ENCODE measurements at regions not wholly inside any gene's neighbourhood (a gene's known extent, or its start where the extent isn't known, plus 50 kb on each side); places are given as distances from the start of the nearest gene placed in this dataset.
"Not testable (repeated sequence)": the region's sequence is repeated elsewhere in the genome, so short reads cannot be mapped to it uniquely, and the experiment has no call there.

DNA sequence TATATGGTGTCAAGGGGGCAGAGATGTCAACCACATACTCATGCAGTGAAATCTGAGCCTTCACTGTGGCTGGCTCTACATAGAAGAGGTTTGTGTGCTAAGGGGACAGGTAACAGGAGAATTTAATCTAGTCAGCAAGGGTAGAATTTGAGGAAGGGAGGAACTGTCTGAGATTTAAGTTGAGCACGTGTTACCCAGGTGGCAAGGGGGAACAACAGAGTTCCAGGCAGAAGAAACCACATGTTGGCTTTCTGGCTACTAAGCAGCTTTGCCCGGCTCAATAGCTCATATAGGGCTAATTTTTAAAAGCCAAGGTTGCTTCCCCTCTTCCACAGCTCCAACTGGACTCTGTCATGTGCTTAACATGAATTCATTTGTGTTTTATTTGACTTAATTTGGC lies 397.6 kb downstream of the EDEM1 start:
- H3K4me3 Mint-ChIP-seq, result no peak overlapping the region
- H3K9me3 Mint-ChIP-seq, result no peaks in the 10 kb centered on the region
- DNase-seq, result no peak
- no peaks in the 10 kb centered on the region for H3K36me3 Mint-ChIP-seq (ENCODE audit: low read depth)
- H3K27me3 Mint-ChIP-seq (ENCODE audit: low read depth, poor library complexity), result peaks cover 5% of the 10 kb centered on the region
- no peaks in the 10 kb centered on the region for H3K4me1 Mint-ChIP-seq
- H3K27ac Mint-ChIP-seq, result no peak overlapping the region
- TF ChIP-seq, protein P1, sequence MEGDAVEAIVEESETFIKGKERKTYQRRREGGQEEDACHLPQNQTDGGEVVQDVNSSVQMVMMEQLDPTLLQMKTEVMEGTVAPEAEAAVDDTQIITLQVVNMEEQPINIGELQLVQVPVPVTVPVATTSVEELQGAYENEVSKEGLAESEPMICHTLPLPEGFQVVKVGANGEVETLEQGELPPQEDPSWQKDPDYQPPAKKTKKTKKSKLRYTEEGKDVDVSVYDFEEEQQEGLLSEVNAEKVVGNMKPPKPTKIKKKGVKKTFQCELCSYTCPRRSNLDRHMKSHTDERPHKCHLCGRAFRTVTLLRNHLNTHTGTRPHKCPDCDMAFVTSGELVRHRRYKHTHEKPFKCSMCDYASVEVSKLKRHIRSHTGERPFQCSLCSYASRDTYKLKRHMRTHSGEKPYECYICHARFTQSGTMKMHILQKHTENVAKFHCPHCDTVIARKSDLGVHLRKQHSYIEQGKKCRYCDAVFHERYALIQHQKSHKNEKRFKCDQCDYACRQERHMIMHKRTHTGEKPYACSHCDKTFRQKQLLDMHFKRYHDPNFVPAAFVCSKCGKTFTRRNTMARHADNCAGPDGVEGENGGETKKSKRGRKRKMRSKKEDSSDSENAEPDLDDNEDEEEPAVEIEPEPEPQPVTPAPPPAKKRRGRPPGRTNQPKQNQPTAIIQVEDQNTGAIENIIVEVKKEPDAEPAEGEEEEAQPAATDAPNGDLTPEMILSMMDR (IDR thresholded peaks at IDR 0.05), result no peak

DNA sequence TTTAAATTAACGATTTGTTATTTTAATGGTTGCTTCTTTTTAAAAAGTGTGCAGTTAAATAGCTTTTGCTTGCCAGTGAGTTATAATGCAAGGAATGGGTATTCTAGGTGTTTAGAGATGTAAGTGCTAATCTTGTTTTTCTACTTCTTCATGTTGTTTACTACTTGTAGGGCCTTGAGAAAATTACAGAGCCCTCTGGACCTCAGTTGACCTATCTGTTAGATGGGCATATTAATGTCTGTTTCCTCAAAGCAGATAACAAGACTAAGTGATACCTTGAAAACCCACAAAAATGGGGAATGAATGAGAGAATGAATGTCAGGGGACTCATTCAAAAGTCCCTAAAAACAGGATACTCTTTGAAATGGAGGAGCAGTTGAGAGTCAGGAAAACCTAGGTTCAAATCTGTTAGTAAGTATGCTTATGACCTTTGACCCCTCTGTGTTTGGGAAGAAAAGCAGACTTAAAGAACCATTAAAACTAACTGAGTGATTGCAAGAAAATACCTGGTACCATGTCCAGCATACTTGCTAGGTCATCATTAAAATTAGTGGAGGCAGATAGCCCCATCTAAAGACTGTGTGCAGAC lies 419.5 kb downstream of the EDEM1 start:
- no peaks in the 10 kb centered on the region for H3K36me3 Mint-ChIP-seq (ENCODE audit: low read depth)
- no peak for DNase-seq
- no peak overlapping the region for H3K4me3 Mint-ChIP-seq
- H3K9me3 Mint-ChIP-seq, result peaks cover 21% of the 10 kb centered on the region
- H3K4me1 Mint-ChIP-seq, result no peaks in the 10 kb centered on the region
- no peak overlapping the region for H3K27ac Mint-ChIP-seq
- H3K27me3 Mint-ChIP-seq (ENCODE audit: low read depth, poor library complexity), result peaks cover 6% of the 10 kb centered on the region
- TF ChIP-seq, protein P1 (IDR thresholded peaks at IDR 0.05), result no peak

DNA sequence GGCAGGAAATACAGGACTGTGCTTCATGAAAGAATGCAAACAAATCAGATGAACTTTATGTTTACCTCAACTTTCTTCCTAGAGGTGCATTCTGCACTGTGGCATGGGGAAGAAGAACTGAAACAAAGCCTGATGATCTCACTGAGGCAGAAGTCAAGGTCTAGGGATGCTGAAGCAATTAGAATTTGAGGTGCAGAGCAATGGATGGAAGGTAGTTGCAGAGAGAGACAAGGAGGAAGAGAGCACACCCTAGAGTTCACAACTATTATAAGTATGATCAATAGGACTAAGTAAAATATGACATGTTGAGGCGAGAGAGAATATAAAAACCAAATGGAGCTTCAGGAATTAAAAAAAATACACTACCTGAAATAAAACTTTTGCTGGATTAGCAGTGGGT lies 420.1 kb downstream of the EDEM1 start:
- TF ChIP-seq, protein P1 (IDR thresholded peaks at IDR 0.05), result no peak
- Mint-ChIP-seq H3K27ac (no peak overlapping the region), H3K9me3 (peaks cover 15% of the 10 kb centered on the region), H3K27me3 (ENCODE audit: low read depth, poor library complexity) (peaks cover 6% of the 10 kb centered on the region), H3K4me1 (no peaks in the 10 kb centered on the region), H3K36me3 (ENCODE audit: low read depth) (no peaks in the 10 kb centered on the region), H3K4me3 (no peak overlapping the region)
- DNase-seq, result no peak

DNA sequence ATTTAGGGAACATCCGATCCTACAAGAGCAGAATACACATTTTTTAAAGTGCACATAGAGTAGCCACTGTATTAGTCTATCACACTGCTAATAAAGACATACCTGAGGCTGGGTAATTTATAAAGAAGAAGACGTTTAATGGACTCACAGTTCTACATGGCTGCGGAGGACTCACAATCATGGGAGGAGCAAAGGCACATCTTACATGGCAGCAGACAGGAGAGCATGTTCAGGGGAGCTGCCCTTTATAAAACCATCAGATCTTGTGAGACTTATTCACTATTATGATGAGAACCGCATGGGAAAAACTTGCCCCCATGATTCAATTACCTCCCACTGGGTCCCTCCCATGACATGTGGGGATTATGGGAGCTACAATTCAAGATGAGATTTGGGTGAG lies 421.5 kb downstream of the EDEM1 start:
- peaks cover 10% of the 10 kb centered on the region for H3K4me1 Mint-ChIP-seq
- DNase-seq; H3K27me3 Mint-ChIP-seq (ENCODE audit: low read depth, poor library complexity); H3K27ac Mint-ChIP-seq; H3K36me3 Mint-ChIP-seq (ENCODE audit: low read depth); H3K4me3 Mint-ChIP-seq: not testable (repeated sequence)
- H3K9me3 Mint-ChIP-seq, result peaks cover 12% of the 10 kb centered on the region

DNA sequence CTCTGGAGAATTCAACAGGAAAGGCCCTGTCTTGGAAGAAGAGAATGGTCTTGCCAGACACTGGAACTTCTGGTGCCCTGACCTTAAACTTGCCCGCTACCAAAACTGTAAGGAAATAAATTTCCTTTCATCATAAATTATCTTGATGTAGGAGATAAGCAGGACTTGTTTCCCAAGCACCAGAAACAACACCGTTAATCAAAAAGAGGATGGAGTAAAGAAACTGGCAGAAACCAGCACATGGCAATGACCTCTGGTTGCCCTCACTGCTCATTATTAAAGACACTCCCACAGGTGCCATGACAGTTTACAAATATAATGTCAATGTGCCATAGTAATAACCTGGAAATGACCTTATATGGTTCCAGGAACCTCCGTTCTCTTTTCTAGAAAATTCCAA lies 426.1 kb downstream of the EDEM1 start:
- H3K27me3 Mint-ChIP-seq (ENCODE audit: low read depth, poor library complexity), result peaks cover 9% of the 10 kb centered on the region
- H3K36me3 Mint-ChIP-seq (ENCODE audit: low read depth), result no peaks in the 10 kb centered on the region
- peaks cover 14% of the 10 kb centered on the region for H3K4me1 Mint-ChIP-seq
- H3K9me3 Mint-ChIP-seq, result peaks cover 5% of the 10 kb centered on the region
- TF ChIP-seq, protein P1 (IDR thresholded peaks at IDR 0.05), result no peak
- H3K27ac Mint-ChIP-seq, result peak overlapping the region; percentile 13
- no peak overlapping the region for H3K4me3 Mint-ChIP-seq
- no peak for DNase-seq

DNA sequence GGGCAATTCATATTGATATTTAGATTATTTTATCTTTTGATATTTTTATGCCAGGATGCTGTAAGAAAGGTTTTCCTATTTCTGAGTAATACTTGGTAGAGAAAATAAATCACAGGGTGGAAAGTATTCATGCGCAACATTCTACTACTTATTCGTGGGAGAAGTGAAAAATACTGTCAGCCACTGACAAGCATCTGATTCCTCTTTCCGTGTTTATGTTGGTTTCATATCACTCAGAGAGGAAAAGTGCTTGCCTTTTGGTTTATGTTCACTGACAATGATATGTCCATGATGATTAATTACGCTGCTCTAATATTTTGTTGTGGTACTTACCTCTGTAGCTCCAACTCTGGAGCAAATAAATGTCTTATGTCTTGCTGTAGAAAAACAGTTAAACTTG lies 429.4 kb downstream of the EDEM1 start:
- no peak overlapping the region for H3K4me3 Mint-ChIP-seq
- H3K4me1 Mint-ChIP-seq, result peaks cover 14% of the 10 kb centered on the region
- H3K36me3 Mint-ChIP-seq (ENCODE audit: low read depth), result no peaks in the 10 kb centered on the region
- no peak for DNase-seq
- H3K27ac Mint-ChIP-seq, result no peak overlapping the region
- peaks cover 6% of the 10 kb centered on the region for H3K27me3 Mint-ChIP-seq (ENCODE audit: low read depth, poor library complexity)
- TF ChIP-seq, protein P1 (IDR thresholded peaks at IDR 0.05), result no peak
- H3K9me3 Mint-ChIP-seq, result no peaks in the 10 kb centered on the region

Measured in nephron progenitor cell (in vitro differentiated cells).